ENCODE measurements at regions not wholly inside any gene's neighbourhood (a gene's known extent, or its start where the extent isn't known, plus 50 kb on each side); places are given as distances from the start of the nearest gene placed in this dataset.

DNA sequence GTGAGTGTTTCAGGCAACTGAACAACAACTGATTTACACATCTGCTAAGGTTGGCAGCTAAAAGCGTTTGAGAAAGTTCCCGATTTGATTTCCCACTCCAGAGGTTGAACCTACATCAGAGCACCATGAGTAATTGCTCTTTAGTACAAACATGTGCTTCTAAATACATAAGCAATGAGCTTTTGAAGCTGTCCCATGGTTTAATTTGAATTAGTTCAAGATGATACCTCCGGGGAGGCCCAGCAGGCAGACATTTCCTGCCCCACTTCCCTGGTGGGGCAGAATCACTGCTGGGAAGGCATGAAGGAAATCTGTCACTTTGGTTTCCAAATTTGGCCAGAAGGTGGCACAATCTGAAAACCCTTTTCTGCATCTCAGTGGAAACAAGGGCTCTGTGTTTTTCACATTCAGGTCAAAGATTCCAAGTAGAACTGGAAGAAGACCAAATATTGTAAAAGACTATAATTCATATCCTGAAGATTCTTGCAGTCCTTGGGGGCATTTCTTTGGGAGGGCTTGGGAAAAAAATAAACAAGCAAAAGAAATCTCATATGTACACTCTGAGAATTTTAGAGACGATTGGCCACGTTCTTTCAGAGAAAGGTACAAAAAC, 176.2 kb upstream of the FAM20A start:
- no peak overlapping the region; the same call in 1 of the 2 replicates for H2AFZ ChIP-seq (ENCODE audit: control insufficient read depth, low read depth, low read length)
- no peaks in the 10 kb centered on the region for H3K27me3 ChIP-seq (replicated peaks in 1 of 2; ENCODE audit: control insufficient read depth in 2 of 2, insufficient read depth in 2 of 2, low read length in 1 of 2)
- H3K79me2 ChIP-seq (ENCODE audit: control insufficient read depth, insufficient read depth, low read length) = no peaks in the 10 kb centered on the region
- FAIRE-seq = peak; percentile 97
- H3K9ac ChIP-seq (ENCODE audit: control insufficient read depth, insufficient read depth, low read length) = no peak overlapping the region
- ATAC-seq = peak; percentile 75
- no peak overlapping the region for H3K4me2 ChIP-seq (ENCODE audit: control insufficient read depth, insufficient read depth)
- intact Hi-C loops (cut with micrococcal nuclease; ENCODE audit: unreplicated experiment) = loop anchor here (1.0 to 10.0 kb wide), 6 partner anchors 131 to 747 kb away; partner anchors contain the start of gene ABCA9
- no peaks in the 10 kb centered on the region for H4K20me1 ChIP-seq (ENCODE audit: control insufficient read depth, insufficient read depth)
- CTCF ChIA-PET = interaction anchor here (0.7 to 6.5 kb wide), 20 partner anchors 10 to 748 kb away, joined by 3 to 90 read pairs (median 5); partner anchors contain the start of genes ABCA10 and ABCA5
- H3K36me3 ChIP-seq (ENCODE audit: control insufficient read depth in 2 of 2, insufficient read depth in 2 of 2, low read length in 1 of 2) = no peaks in the 10 kb centered on the region
- no peaks in the 10 kb centered on the region for H3K9me3 ChIP-seq (replicated peaks; ENCODE audit: control insufficient read depth, insufficient read depth, low read length)
- H3K27ac ChIP-seq (ENCODE audit: control insufficient read depth, insufficient read depth) = no peak overlapping the region
- no peak for DNase-seq (ENCODE audit: low read depth, low spot score)
- RAD21 ChIA-PET (ENCODE audit: unreplicated experiment) = interaction anchor here (0.9 to 3.6 kb wide), 4 partner anchors 341 to 470 kb away, joined by 3 to 13 read pairs (median 6); no protein-coding TSS in a partner anchor
- in situ Hi-C loops (cut with MboI) = loop anchor here (5.0 to 10.0 kb wide), 2 partner anchors 465 to 617 kb away; no protein-coding TSS in a partner anchor
- 66% methylated on average over 5 of the region's 5 CpGs for WGBS (ENCODE audit: insufficient coverage, insufficient replicate concordance, low lambda C conversion rate, missing lambda C conversion rate)
- POLR2A ChIA-PET = no interaction called here
- SMC1A ChIA-PET (ENCODE audit: uncharacterized antibody, unreplicated experiment) = interaction anchor here (1.0 to 7.7 kb wide), 13 partner anchors 8 to 590 kb away, joined by 3 to 45 read pairs (median 5); no protein-coding TSS in a partner anchor
- peaks cover 11% of the 10 kb centered on the region for H3K4me1 ChIP-seq (ENCODE audit: control insufficient read depth, insufficient read depth, low read length)
- H3K4me3 ChIP-seq = no peak overlapping the region
- no TSS peak for BruUV-seq (replicated peaks)
- no peak for TF ChIP-seq BHLHE40 (IDR thresholded peaks at IDR 0.05; ENCODE audit: borderline replicate concordance in 1 of 2, low read depth in 2 of 2, low read length in 1 of 2)
- peak; percentile 53; the same call in 1 of the 2 replicates for TF ChIP-seq STAT3 (IDR thresholded peaks at IDR 0.05; ENCODE audit: low read depth, low read length)
- no peak for TF ChIP-seq EP300 (IDR thresholded peaks at IDR 0.05; ENCODE audit: borderline replicate concordance in 1 of 2, control insufficient read depth in 1 of 2, low read depth in 2 of 2, low read length in 2 of 2)
- TF ChIP-seq, protein P1, sequence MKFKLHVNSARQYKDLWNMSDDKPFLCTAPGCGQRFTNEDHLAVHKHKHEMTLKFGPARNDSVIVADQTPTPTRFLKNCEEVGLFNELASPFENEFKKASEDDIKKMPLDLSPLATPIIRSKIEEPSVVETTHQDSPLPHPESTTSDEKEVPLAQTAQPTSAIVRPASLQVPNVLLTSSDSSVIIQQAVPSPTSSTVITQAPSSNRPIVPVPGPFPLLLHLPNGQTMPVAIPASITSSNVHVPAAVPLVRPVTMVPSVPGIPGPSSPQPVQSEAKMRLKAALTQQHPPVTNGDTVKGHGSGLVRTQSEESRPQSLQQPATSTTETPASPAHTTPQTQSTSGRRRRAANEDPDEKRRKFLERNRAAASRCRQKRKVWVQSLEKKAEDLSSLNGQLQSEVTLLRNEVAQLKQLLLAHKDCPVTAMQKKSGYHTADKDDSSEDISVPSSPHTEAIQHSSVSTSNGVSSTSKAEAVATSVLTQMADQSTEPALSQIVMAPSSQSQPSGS (IDR thresholded peaks at IDR 0.05; ENCODE audit: low read length) = no peak
- TF ChIP-seq, protein P2, sequence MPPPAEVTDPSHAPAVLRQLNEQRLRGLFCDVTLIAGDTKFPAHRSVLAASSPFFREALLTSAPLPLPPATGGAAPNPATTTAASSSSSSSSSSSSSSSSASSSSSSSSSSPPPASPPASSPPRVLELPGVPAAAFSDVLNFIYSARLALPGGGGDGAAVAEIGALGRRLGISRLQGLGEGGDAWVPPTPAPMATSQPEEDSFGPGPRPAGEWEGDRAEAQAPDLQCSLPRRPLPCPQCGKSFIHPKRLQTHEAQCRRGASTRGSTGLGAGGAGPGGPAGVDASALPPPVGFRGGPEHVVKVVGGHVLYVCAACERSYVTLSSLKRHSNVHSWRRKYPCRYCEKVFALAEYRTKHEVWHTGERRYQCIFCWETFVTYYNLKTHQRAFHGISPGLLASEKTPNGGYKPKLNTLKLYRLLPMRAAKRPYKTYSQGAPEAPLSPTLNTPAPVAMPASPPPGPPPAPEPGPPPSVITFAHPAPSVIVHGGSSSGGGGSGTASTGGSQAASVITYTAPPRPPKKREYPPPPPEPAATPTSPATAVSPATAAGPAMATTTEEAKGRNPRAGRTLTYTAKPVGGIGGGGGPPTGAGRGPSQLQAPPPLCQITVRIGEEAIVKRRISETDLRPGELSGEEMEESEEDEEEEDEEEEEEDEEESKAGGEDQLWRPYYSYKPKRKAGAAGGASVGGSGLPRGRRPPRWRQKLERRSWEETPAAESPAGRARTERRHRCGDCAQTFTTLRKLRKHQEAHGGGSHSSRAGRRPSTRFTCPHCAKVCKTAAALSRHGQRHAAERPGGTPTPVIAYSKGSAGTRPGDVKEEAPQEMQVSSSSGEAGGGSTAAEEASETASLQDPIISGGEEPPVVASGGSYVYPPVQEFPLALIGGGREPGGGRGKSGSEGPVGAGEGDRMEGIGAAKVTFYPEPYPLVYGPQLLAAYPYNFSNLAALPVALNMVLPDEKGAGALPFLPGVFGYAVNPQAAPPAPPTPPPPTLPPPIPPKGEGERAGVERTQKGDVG (CRISPR knock-in tag; IDR thresholded peaks at IDR 0.05) = no peak
- TF ChIP-seq RCOR1 (conservative IDR thresholded peaks at IDR 0.05; ENCODE audit: low read depth, low read length) = no peak
- TF ChIP-seq, protein P3, sequence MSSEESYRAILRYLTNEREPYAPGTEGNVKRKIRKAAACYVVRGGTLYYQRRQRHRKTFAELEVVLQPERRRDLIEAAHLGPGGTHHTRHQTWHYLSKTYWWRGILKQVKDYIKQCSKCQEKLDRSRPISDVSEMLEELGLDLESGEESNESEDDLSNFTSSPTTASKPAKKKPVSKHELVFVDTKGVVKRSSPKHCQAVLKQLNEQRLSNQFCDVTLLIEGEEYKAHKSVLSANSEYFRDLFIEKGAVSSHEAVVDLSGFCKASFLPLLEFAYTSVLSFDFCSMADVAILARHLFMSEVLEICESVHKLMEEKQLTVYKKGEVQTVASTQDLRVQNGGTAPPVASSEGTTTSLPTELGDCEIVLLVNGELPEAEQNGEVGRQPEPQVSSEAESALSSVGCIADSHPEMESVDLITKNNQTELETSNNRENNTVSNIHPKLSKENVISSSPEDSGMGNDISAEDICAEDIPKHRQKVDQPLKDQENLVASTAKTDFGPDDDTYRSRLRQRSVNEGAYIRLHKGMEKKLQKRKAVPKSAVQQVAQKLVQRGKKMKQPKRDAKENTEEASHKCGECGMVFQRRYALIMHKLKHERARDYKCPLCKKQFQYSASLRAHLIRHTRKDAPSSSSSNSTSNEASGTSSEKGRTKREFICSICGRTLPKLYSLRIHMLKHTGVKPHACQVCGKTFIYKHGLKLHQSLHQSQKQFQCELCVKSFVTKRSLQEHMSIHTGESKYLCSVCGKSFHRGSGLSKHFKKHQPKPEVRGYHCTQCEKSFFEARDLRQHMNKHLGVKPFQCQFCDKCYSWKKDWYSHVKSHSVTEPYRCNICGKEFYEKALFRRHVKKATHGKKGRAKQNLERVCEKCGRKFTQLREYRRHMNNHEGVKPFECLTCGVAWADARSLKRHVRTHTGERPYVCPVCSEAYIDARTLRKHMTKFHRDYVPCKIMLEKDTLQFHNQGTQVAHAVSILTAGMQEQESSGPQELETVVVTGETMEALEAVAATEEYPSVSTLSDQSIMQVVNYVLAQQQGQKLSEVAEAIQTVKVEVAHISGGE (CRISPR knock-in tag; IDR thresholded peaks at IDR 0.05) = no peak
- no peak for TF ChIP-seq CREB1 (IDR thresholded peaks at IDR 0.05; ENCODE audit: low read depth)
- TF ChIP-seq, protein P4, sequence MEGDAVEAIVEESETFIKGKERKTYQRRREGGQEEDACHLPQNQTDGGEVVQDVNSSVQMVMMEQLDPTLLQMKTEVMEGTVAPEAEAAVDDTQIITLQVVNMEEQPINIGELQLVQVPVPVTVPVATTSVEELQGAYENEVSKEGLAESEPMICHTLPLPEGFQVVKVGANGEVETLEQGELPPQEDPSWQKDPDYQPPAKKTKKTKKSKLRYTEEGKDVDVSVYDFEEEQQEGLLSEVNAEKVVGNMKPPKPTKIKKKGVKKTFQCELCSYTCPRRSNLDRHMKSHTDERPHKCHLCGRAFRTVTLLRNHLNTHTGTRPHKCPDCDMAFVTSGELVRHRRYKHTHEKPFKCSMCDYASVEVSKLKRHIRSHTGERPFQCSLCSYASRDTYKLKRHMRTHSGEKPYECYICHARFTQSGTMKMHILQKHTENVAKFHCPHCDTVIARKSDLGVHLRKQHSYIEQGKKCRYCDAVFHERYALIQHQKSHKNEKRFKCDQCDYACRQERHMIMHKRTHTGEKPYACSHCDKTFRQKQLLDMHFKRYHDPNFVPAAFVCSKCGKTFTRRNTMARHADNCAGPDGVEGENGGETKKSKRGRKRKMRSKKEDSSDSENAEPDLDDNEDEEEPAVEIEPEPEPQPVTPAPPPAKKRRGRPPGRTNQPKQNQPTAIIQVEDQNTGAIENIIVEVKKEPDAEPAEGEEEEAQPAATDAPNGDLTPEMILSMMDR (IDR thresholded peaks at IDR 0.05 in 2 of 3, conservative IDR thresholded peaks at IDR 0.05 in 1 of 3; ENCODE audit: control insufficient read depth in 2 of 3, extremely low read depth in 1 of 3, insufficient read depth in 1 of 3, low read depth in 3 of 3, low read length in 3 of 3) = peak; percentile 57 to 78 (median 64)
